Ascending aorta (tissue), 2 donors: ENCODE measurements at regions not wholly inside any gene's neighbourhood (a gene's known extent, or its start where the extent isn't known, plus 50 kb on each side); places are given as distances from the start of the nearest gene placed in this dataset.

Experiments
- DNase-seq, 2 donors: peaks; one replicate each; pipeline ENCODE4 v3.0.0-alpha.2; 2019; ENCODE audit warnings: low spot score in 2 of 2
- H3K27ac ChIP-seq, 2 donors: fragments of 200-600 bp; sonication (generic); one replicate each; pipeline ENCODE4 v1.5.1; 2016 to 2017; ENCODE audit warnings: mild to moderate bottlenecking in 1 of 2
- H3K27me3 ChIP-seq: fragments of 200-600 bp; sonication (generic); one replicate; pipeline ENCODE4 v1.5.1; 2017
- H3K36me3 ChIP-seq, 2 donors: fragments of 200-600 bp; sonication (generic); one replicate each; pipeline ENCODE4 v1.5.1; 2016
- H3K4me1 ChIP-seq, 2 donors: fragments of 200-600 bp; sonication (generic); one replicate each; pipeline ENCODE4 v1.5.1; 2016 to 2017; ENCODE audit warnings: mild to moderate bottlenecking in 1 of 2
- H3K4me3 ChIP-seq, 2 donors: fragments of 200-600 bp; sonication (generic); one replicate each; pipeline ENCODE4 v1.5.1; 2016 to 2017; ENCODE audit warnings: mild to moderate bottlenecking in 1 of 2
- H3K9me3 ChIP-seq, 2 donors: fragments of 200-600 bp; sonication (generic); one replicate each; pipeline ENCODE4 v1.5.1; 2016
- intact Hi-C: fragments of 100-400 bp; cut with DNase I; formaldehyde crosslinking; loops from one replicate; pipeline ENCODE4 v1.15.1; 2023
- TF ChIP-seq, protein P1 (sequence below), 3 experiments: fragments of 200-600 bp in 2 of 3; fragments of 450-650 bp in 1 of 3; sonication (generic) in 2 of 3; IDR thresholded peaks; one replicate each; pipeline ENCODE4 v1.5.1; 2016 to 2019; ENCODE audit warnings: antibody characterized with exemption in 3 of 3, mild to moderate bottlenecking in 1 of 3, moderate library complexity in 1 of 3

GRCh38 chr10:4576206-4576605, 249.8 kb upstream of the AKR1E2 start:
- no peaks in the 10 kb centered on the region for H3K4me1 ChIP-seq
- DNase-seq, result no peak
- TF ChIP-seq, protein P1, sequence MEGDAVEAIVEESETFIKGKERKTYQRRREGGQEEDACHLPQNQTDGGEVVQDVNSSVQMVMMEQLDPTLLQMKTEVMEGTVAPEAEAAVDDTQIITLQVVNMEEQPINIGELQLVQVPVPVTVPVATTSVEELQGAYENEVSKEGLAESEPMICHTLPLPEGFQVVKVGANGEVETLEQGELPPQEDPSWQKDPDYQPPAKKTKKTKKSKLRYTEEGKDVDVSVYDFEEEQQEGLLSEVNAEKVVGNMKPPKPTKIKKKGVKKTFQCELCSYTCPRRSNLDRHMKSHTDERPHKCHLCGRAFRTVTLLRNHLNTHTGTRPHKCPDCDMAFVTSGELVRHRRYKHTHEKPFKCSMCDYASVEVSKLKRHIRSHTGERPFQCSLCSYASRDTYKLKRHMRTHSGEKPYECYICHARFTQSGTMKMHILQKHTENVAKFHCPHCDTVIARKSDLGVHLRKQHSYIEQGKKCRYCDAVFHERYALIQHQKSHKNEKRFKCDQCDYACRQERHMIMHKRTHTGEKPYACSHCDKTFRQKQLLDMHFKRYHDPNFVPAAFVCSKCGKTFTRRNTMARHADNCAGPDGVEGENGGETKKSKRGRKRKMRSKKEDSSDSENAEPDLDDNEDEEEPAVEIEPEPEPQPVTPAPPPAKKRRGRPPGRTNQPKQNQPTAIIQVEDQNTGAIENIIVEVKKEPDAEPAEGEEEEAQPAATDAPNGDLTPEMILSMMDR (IDR thresholded peaks at IDR 0.05), result no peak
- H3K27ac ChIP-seq, result no peak overlapping the region
- intact Hi-C loops, result no loop called here
- H3K9me3 ChIP-seq, result no peaks in the 10 kb centered on the region
- no peaks in the 10 kb centered on the region for H3K36me3 ChIP-seq
- H3K4me3 ChIP-seq, result no peak overlapping the region
- no peaks in the 10 kb centered on the region for H3K27me3 ChIP-seq

GRCh38 chr10:4569151-4569550, 256.9 kb upstream of the AKR1E2 start:
- Histone ChIP-seq H3K36me3 (no peaks in the 10 kb centered on the region), H3K27me3 (no peaks in the 10 kb centered on the region), H3K27ac (no peak overlapping the region), H3K9me3 (no peaks in the 10 kb centered on the region), H3K4me3 (no peak overlapping the region), H3K4me1 (no peaks in the 10 kb centered on the region)
- DNase-seq, result no peak
- intact Hi-C loops, result no loop called here
- TF ChIP-seq, protein P1 (IDR thresholded peaks at IDR 0.05), result no peak

- Histone ChIP-seq H3K27me3 (no peaks in the 10 kb centered on the region), H3K36me3 (no peaks in the 10 kb centered on the region), H3K9me3 (no peaks in the 10 kb centered on the region), H3K27ac (no peak overlapping the region), H3K4me1 (no peaks in the 10 kb centered on the region), H3K4me3 (no peak overlapping the region)
- TF ChIP-seq, protein P1 (IDR thresholded peaks at IDR 0.05), result no peak
- DNase-seq, result no peak
- intact Hi-C loops, result no loop called here
These were observed 257.3 kb upstream of the AKR1E2 start for GRCh38 chr10:4568731-4569130.

DNA sequence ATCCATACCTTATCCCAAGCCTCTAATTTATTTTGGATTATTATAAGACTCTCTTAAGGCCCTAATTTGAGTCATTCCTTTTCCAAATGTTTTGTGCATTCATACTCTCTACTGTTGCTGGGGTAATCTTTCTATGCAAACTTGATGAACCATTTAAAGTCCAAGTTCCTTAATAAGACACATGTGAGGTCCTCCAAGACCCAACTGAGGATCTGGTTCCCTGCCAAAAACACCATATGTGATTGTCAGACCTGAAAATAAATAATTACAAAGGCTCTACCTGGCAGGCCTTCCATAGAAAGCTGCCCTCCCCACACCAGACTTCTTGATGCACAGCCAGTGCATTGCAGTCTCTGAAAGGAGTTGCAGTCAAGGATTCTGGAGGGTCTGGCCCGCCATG, 257.9 kb upstream of the AKR1E2 start:
- Histone ChIP-seq H3K27ac (no peak overlapping the region), H3K36me3 (no peaks in the 10 kb centered on the region), H3K27me3 (no peaks in the 10 kb centered on the region), H3K9me3 (no peaks in the 10 kb centered on the region), H3K4me1 (no peaks in the 10 kb centered on the region), H3K4me3 (no peak overlapping the region)
- intact Hi-C loops, result no loop called here
- TF ChIP-seq, protein P1 (IDR thresholded peaks at IDR 0.05), result no peak
- DNase-seq, result no peak

GRCh38 chr10:4567637-4568036, 258.4 kb upstream of the AKR1E2 start:
- H3K9me3 ChIP-seq, result no peaks in the 10 kb centered on the region
- no peak for DNase-seq
- H3K4me1 ChIP-seq, result no peaks in the 10 kb centered on the region
- H3K27me3 ChIP-seq, result no peaks in the 10 kb centered on the region
- TF ChIP-seq, protein P1 (IDR thresholded peaks at IDR 0.05), result no peak
- intact Hi-C loops, result no loop called here
- H3K36me3 ChIP-seq, result no peaks in the 10 kb centered on the region
- H3K4me3 ChIP-seq, result no peak overlapping the region
- H3K27ac ChIP-seq, result no peak overlapping the region

DNA sequence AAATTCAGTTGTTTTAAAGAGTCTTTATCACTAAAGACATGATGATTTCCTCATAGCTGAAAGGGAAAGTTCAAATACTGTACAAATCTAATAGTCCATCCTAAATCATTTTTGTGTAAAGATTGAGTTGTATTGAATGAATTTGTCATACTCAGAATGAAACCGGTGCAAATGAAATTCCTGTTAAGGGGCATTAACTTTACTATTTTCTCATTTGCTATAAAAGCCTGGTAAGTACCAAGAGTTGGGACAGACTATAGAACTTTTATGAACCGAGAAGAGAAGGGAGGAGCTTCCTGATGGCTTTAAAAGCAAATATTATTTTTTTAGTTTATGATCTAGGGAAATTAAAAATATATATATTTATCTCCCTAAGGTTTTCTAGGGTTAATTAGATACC, 260.0 kb upstream of the AKR1E2 start:
- no peak overlapping the region for H3K4me3 ChIP-seq
- DNase-seq, result no peak
- TF ChIP-seq, protein P1 (IDR thresholded peaks at IDR 0.05), result no peak
- H3K9me3 ChIP-seq, result no peaks in the 10 kb centered on the region
- no peaks in the 10 kb centered on the region for H3K27me3 ChIP-seq
- no peak overlapping the region for H3K27ac ChIP-seq
- no peaks in the 10 kb centered on the region for H3K36me3 ChIP-seq
- intact Hi-C loops, result no loop called here
- no peaks in the 10 kb centered on the region for H3K4me1 ChIP-seq
